LNCaP clone FGC (cell line): ENCODE measurements at regions not wholly inside any gene's neighbourhood (a gene's known extent, or its start where the extent isn't known, plus 50 kb on each side); places are given as distances from the start of the nearest gene placed in this dataset.
A peak's percentile ranks its signal among the peaks of the same experiment; 100 is the strongest.
"Not testable (repeated sequence)": the region's sequence is repeated elsewhere in the genome, so short reads cannot be mapped to it uniquely, and the experiment has no call there.

Experiments
- DNase-seq: peaks from one replicate; pipeline ENCODE4 v3.0.0-alpha.2; 2011; ENCODE audit warnings: low read depth
- H3K4me3 ChIP-seq: 2 replicates; pipeline ENCODE4 v1.5.1; 2011; ENCODE audit warnings: mild to moderate bottlenecking, low read depth, low read length, control low read depth
- TF ChIP-seq, protein P1 (sequence below): IDR thresholded peaks from 2 replicates; pipeline ENCODE4 v1.5.1; 2012; ENCODE audit warnings: mild to moderate bottlenecking; ENCODE audit not compliant: control insufficient read depth, insufficient read depth; ENCODE audit errors: extremely low read depth

GRCh38 chr13:111626371-111627305 is 306.2 kb downstream of the TEX29 start:
- peak; percentile 15 for DNase-seq
- TF ChIP-seq, protein P1, sequence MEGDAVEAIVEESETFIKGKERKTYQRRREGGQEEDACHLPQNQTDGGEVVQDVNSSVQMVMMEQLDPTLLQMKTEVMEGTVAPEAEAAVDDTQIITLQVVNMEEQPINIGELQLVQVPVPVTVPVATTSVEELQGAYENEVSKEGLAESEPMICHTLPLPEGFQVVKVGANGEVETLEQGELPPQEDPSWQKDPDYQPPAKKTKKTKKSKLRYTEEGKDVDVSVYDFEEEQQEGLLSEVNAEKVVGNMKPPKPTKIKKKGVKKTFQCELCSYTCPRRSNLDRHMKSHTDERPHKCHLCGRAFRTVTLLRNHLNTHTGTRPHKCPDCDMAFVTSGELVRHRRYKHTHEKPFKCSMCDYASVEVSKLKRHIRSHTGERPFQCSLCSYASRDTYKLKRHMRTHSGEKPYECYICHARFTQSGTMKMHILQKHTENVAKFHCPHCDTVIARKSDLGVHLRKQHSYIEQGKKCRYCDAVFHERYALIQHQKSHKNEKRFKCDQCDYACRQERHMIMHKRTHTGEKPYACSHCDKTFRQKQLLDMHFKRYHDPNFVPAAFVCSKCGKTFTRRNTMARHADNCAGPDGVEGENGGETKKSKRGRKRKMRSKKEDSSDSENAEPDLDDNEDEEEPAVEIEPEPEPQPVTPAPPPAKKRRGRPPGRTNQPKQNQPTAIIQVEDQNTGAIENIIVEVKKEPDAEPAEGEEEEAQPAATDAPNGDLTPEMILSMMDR: no peak
- no peak overlapping the region for H3K4me3 ChIP-seq

DNA sequence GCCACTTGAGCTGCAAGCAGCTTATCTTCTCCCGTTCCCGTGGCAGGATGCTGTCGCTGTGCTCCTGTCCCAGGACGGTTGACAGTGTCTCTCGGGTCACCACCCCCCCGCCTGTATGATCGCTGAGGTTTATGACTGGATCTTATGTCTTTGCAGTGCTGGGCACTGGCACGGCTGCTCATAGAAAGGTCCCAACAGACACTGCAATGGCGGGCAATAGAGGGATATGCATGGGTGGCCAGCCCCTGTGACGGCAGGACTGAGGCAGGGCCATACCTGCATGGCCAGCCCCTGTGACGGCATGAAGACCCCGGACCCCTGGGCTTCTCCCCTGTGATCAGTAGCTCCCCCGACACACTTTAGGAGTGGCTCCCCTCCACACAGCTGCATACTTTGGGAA is 307.2 kb downstream of the TEX29 start:
- TF ChIP-seq, protein P1: no peak
- DNase-seq: no peak
- no peak overlapping the region for H3K4me3 ChIP-seq

GRCh38 chr13:111629016-111629415 is 308.6 kb downstream of the TEX29 start:
- DNase-seq: no peak
- no peak overlapping the region for H3K4me3 ChIP-seq
- TF ChIP-seq, protein P1: no peak

DNA sequence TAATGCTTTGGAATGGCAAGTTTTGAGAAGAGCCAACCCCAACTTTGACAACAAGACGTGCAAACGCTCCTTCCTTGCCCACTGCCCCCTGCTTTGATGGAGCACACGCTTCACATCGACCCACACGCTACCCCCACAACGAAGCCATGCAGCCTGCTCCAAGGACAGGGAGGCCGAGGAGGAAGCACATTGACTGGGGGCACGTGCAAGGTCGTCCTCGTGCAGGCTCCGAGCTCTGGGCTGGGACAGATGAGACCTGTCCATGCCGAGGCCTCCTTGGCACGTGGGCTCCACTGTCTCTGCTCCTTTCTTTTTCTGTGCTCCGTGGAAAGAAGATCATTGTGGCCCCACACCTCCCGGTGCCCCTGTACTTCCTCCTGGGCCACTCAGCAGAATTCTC is 309.0 kb downstream of the TEX29 start:
- H3K4me3 ChIP-seq: no peak overlapping the region
- no peak for DNase-seq
- TF ChIP-seq, protein P1: no peak

DNA sequence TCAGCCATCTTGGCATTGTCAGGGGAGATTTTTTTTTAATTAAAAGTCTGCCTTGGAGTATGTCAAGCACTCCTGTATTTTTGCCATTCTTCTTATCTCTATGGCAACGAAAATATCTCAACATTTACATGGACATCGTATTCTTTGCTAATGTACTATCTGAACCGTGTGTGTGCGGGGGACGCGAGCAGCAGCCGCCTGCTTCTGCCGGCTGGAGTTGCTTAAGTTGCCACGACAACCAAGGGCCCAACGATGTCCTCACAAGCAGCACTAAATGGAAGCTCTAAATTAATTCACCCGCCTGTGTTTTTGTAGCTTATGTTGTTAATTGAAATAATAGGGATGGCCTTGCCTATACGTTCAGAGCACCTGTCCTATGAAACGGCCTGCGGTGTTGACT is 309.5 kb downstream of the TEX29 start:
- H3K4me3 ChIP-seq: no peak overlapping the region
- TF ChIP-seq, protein P1: no peak
- no peak for DNase-seq

DNA sequence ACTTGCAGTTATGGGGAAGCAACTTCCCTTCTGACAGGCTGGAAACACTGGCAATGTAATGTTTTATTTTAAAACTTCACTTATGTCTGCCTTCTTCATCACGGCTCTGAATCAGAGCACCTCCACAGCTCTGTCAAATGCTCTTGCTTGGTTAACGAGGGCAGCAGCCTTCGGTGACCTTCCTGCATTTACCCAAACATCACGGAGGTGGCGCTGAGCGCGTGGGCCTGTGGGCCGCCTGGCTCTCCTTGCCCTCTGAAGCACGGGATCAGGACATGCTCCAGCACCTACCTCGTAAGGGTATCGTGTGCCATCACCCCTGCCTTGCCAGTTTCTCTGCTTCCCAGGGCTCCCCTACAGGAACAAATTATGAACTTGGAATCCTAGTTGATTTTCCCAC is 310.0 kb downstream of the TEX29 start:
- no peak overlapping the region for H3K4me3 ChIP-seq
- DNase-seq: no peak
- TF ChIP-seq, protein P1: no peak

DNA sequence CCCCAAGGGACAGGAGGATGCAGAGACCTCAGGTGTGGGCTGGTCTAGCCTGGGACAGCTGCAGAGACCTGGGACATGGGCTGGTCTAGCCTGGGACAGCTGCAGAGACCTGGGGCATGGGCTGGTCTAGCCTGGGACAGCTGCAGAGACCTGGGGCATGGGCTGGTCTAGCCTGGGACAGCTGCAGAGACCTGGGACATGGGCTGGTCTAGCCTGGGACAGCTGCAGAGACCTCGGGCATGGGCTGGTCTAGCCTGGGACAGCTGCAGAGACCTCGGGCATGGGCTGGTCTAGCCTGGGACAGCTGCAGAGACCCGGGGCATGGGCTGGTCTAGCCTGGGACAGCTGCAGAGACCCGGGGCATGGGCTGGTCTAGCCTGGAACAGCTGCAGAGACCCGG is 310.8 kb downstream of the TEX29 start:
- not testable (repeated sequence) for H3K4me3 ChIP-seq, DNase-seq
